ENCODE measurements at regions not wholly inside any gene's neighbourhood (a gene's known extent, or its start where the extent isn't known, plus 50 kb on each side); places are given as distances from the start of the nearest gene placed in this dataset.
A peak's percentile ranks its signal among the peaks of the same experiment; 100 is the strongest.

- FAIRE-seq = no peak
- no peak for TF ChIP-seq POLR2A (IDR thresholded peaks at IDR 0.05; ENCODE audit: low read depth, low read length)
- TF ChIP-seq SPI1 (IDR thresholded peaks at IDR 0.05; ENCODE audit: low read depth, low read length) = no peak
- TF ChIP-seq TAF1 (IDR thresholded peaks at IDR 0.05; ENCODE audit: low read depth, low read length) = no peak
- no peak for TF ChIP-seq POLR2AphosphoS5 (IDR thresholded peaks at IDR 0.05; ENCODE audit: low read depth, low read length)
- no peak for TF ChIP-seq PAX5 (IDR thresholded peaks at IDR 0.05; ENCODE audit: insufficient read depth, low read length, severe bottlenecking)
- TF ChIP-seq POU2F2 (IDR thresholded peaks at IDR 0.05; ENCODE audit: low read depth, low read length) = no peak
- no peak for DNase-seq (ENCODE audit: insufficient read length, low spot score)
Observed at GRCh38 chrX:137405449-137406140, 160.3 kb upstream of the ZIC3 start.

GRCh38 chrX:137401092-137401491, 164.8 kb upstream of the ZIC3 start:
- FAIRE-seq (no peak), DNase-seq (ENCODE audit: insufficient read length, low spot score) (no peak)
- TF ChIP-seq POLR2A (IDR thresholded peaks at IDR 0.05; ENCODE audit: low read depth, low read length) (no peak), POLR2AphosphoS5 (IDR thresholded peaks at IDR 0.05; ENCODE audit: low read depth, low read length) (no peak), POU2F2 (IDR thresholded peaks at IDR 0.05; ENCODE audit: low read depth, low read length) (no peak)

- TF ChIP-seq SPI1 (IDR thresholded peaks at IDR 0.05; ENCODE audit: low read depth, low read length) (peak; percentile 76), TAF1 (IDR thresholded peaks at IDR 0.05; ENCODE audit: low read depth, low read length) (no peak), PAX5 (IDR thresholded peaks at IDR 0.05; ENCODE audit: insufficient read depth, low read length, severe bottlenecking) (no peak), POU2F2 (IDR thresholded peaks at IDR 0.05; ENCODE audit: low read depth, low read length) (no peak), POLR2AphosphoS5 (IDR thresholded peaks at IDR 0.05; ENCODE audit: low read depth, low read length) (no peak), POLR2A (IDR thresholded peaks at IDR 0.05; ENCODE audit: low read depth, low read length) (no peak)
- FAIRE-seq (no peak), DNase-seq (ENCODE audit: insufficient read length, low spot score) (no peak)
Observed at GRCh38 chrX:137387646-137388045, 178.3 kb upstream of the ZIC3 start.

- FAIRE-seq = no peak
- DNase-seq (ENCODE audit: insufficient read length, low spot score) = no peak
- TF ChIP-seq POU2F2 (IDR thresholded peaks at IDR 0.05; ENCODE audit: low read depth, low read length) (no peak), TAF1 (IDR thresholded peaks at IDR 0.05; ENCODE audit: low read depth, low read length) (no peak), SPI1 (IDR thresholded peaks at IDR 0.05; ENCODE audit: low read depth, low read length) (no peak), POLR2A (IDR thresholded peaks at IDR 0.05; ENCODE audit: low read depth, low read length) (no peak), POLR2AphosphoS5 (IDR thresholded peaks at IDR 0.05; ENCODE audit: low read depth, low read length) (no peak), PAX5 (IDR thresholded peaks at IDR 0.05; ENCODE audit: insufficient read depth, low read length, severe bottlenecking) (no peak)
Observed at GRCh38 chrX:137366018-137366633, 199.8 kb upstream of the ZIC3 start.

- FAIRE-seq (no peak), DNase-seq (ENCODE audit: insufficient read length, low spot score) (no peak)
- no peak for TF ChIP-seq TAF1 (IDR thresholded peaks at IDR 0.05; ENCODE audit: low read depth, low read length)
- TF ChIP-seq SPI1 (IDR thresholded peaks at IDR 0.05; ENCODE audit: low read depth, low read length) = no peak
- TF ChIP-seq POLR2A (IDR thresholded peaks at IDR 0.05; ENCODE audit: low read depth, low read length) = no peak
- no peak for TF ChIP-seq POU2F2 (IDR thresholded peaks at IDR 0.05; ENCODE audit: low read depth, low read length)
- TF ChIP-seq POLR2AphosphoS5 (IDR thresholded peaks at IDR 0.05; ENCODE audit: low read depth, low read length) = no peak
- TF ChIP-seq PAX5 (IDR thresholded peaks at IDR 0.05; ENCODE audit: insufficient read depth, low read length, severe bottlenecking) = no peak
Observed at GRCh38 chrX:137363559-137363958, 202.4 kb upstream of the ZIC3 start.

GRCh38 chrX:137362583-137362982, 203.3 kb upstream of the ZIC3 start:
- TF ChIP-seq TAF1 (IDR thresholded peaks at IDR 0.05; ENCODE audit: low read depth, low read length) (no peak), POU2F2 (IDR thresholded peaks at IDR 0.05; ENCODE audit: low read depth, low read length) (no peak), POLR2A (IDR thresholded peaks at IDR 0.05; ENCODE audit: low read depth, low read length) (no peak), PAX5 (IDR thresholded peaks at IDR 0.05; ENCODE audit: insufficient read depth, low read length, severe bottlenecking) (no peak), SPI1 (IDR thresholded peaks at IDR 0.05; ENCODE audit: low read depth, low read length) (no peak), POLR2AphosphoS5 (IDR thresholded peaks at IDR 0.05; ENCODE audit: low read depth, low read length) (no peak)
- no peak for FAIRE-seq
- no peak for DNase-seq (ENCODE audit: insufficient read length, low spot score)

- no peak for TF ChIP-seq POU2F2 (IDR thresholded peaks at IDR 0.05; ENCODE audit: low read depth, low read length)
- TF ChIP-seq TAF1 (IDR thresholded peaks at IDR 0.05; ENCODE audit: low read depth, low read length) = no peak
- no peak for TF ChIP-seq POLR2AphosphoS5 (IDR thresholded peaks at IDR 0.05; ENCODE audit: low read depth, low read length)
- FAIRE-seq (no peak), DNase-seq (ENCODE audit: insufficient read length, low spot score) (no peak)
Observed at GRCh38 chrX:137354851-137355250, 211.1 kb upstream of the ZIC3 start.

- DNase-seq (ENCODE audit: insufficient read length, low spot score) = no peak
Observed at GRCh38 chrX:137353404-137353803, 212.5 kb upstream of the ZIC3 start.

GRCh38 chrX:137352101-137352660, 213.7 kb upstream of the ZIC3 start:
- FAIRE-seq = no peak
- TF ChIP-seq POU2F2 (IDR thresholded peaks at IDR 0.05; ENCODE audit: low read depth, low read length) (no peak), SPI1 (IDR thresholded peaks at IDR 0.05; ENCODE audit: low read depth, low read length) (no peak), TAF1 (IDR thresholded peaks at IDR 0.05; ENCODE audit: low read depth, low read length) (no peak), POLR2A (IDR thresholded peaks at IDR 0.05; ENCODE audit: low read depth, low read length) (no peak), POLR2AphosphoS5 (IDR thresholded peaks at IDR 0.05; ENCODE audit: low read depth, low read length) (no peak), PAX5 (IDR thresholded peaks at IDR 0.05; ENCODE audit: insufficient read depth, low read length, severe bottlenecking) (no peak)
- no peak for DNase-seq (ENCODE audit: insufficient read length, low spot score)

More at GRCh38 chrX:137353404-137353803, 212.5 kb upstream of the ZIC3 start:
- TF ChIP-seq POU2F2 (IDR thresholded peaks at IDR 0.05; ENCODE audit: low read depth, low read length) (no peak), PAX5 (IDR thresholded peaks at IDR 0.05; ENCODE audit: insufficient read depth, low read length, severe bottlenecking) (no peak), POLR2A (IDR thresholded peaks at IDR 0.05; ENCODE audit: low read depth, low read length) (no peak), SPI1 (IDR thresholded peaks at IDR 0.05; ENCODE audit: low read depth, low read length) (peak; percentile 69), POLR2AphosphoS5 (IDR thresholded peaks at IDR 0.05; ENCODE audit: low read depth, low read length) (no peak), TAF1 (IDR thresholded peaks at IDR 0.05; ENCODE audit: low read depth, low read length) (no peak)
- no peak for FAIRE-seq

All from GM12891 (cell line).